Stimulated activated CD8-positive, alpha-beta memory T cell treated with anti-CD3 and anti-CD28 coated beads, Interleukin-7, amount 100 ng/mL, for 48 hours (primary cell): ENCODE measurements at regions not wholly inside any gene's neighbourhood (a gene's known extent, or its start where the extent isn't known, plus 50 kb on each side); places are given as distances from the start of the nearest gene placed in this dataset.
"Not testable (repeated sequence)": the region's sequence is repeated elsewhere in the genome, so short reads cannot be mapped to it uniquely, and the experiment has no call there.

Source experiments
- DNase-seq, 2 donors: peaks; one replicate each; pipeline ENCODE4 v3.0.0-alpha.2; 2020; ENCODE audit warnings: low read depth in 1 of 2; ENCODE audit errors: extremely low read depth in 1 of 2

GRCh38 chr3:105096071-105096470 is 270.6 kb upstream of the ALCAM start:
- DNase-seq: no peak

GRCh38 chr3:105101603-105102002 is 265.1 kb upstream of the ALCAM start:
- DNase-seq: no peak

- no peak for DNase-seq
Observed at GRCh38 chr3:105103139-105103538, 263.6 kb upstream of the ALCAM start.

- DNase-seq: no peak
Observed at GRCh38 chr3:105108823-105109222, 257.9 kb upstream of the ALCAM start.

- no peak for DNase-seq
Observed at GRCh38 chr3:105118905-105119304, 247.8 kb upstream of the ALCAM start.

- no peak for DNase-seq
Observed at GRCh38 chr3:105119801-105120340, 246.8 kb upstream of the ALCAM start.

GRCh38 chr3:105130911-105131310 is 235.8 kb upstream of the ALCAM start:
- no peak for DNase-seq

GRCh38 chr3:105137911-105138310 is 228.8 kb upstream of the ALCAM start:
- DNase-seq: no peak

GRCh38 chr3:105139881-105140560 is 226.7 kb upstream of the ALCAM start:
- DNase-seq: no peak

GRCh38 chr3:105140899-105141367 is 225.8 kb upstream of the ALCAM start:
- no peak for DNase-seq

- DNase-seq: no peak
Observed at GRCh38 chr3:105144837-105145236, 221.9 kb upstream of the ALCAM start.

- DNase-seq: no peak
Observed at GRCh38 chr3:105145511-105145910, 221.2 kb upstream of the ALCAM start.

GRCh38 chr3:105149197-105149596 is 217.5 kb upstream of the ALCAM start:
- DNase-seq: not testable (repeated sequence)

- DNase-seq: no peak
Observed at GRCh38 chr3:105152987-105153386, 213.7 kb upstream of the ALCAM start.

- no peak for DNase-seq
Observed at GRCh38 chr3:105154692-105155091, 212.0 kb upstream of the ALCAM start.

GRCh38 chr3:105157067-105157765 is 209.5 kb upstream of the ALCAM start:
- DNase-seq: no peak

GRCh38 chr3:105157766-105158085 is 209.0 kb upstream of the ALCAM start:
- no peak for DNase-seq

GRCh38 chr3:105158286-105158685 is 208.4 kb upstream of the ALCAM start:
- DNase-seq: no peak

GRCh38 chr3:105162448-105162847 is 204.3 kb upstream of the ALCAM start:
- no peak for DNase-seq

GRCh38 chr3:105166893-105167292 is 199.8 kb upstream of the ALCAM start:
- no peak for DNase-seq

GRCh38 chr3:105170423-105170822 is 196.3 kb upstream of the ALCAM start:
- DNase-seq: no peak

- DNase-seq: no peak
Observed at GRCh38 chr3:105174017-105174615, 192.6 kb upstream of the ALCAM start.
